Erythroblast (primary cell): ENCODE measurements at regions not wholly inside any gene's neighbourhood (a gene's known extent, or its start where the extent isn't known, plus 50 kb on each side); places are given as distances from the start of the nearest gene placed in this dataset.

Experiments
- GATA1 ChIP-seq: IDR thresholded peaks from 2 replicates; pipeline ENCODE4 v1.6.1; 2011; ENCODE audit warnings: low read depth, mild to moderate bottlenecking, control low read depth, low read length, moderate library complexity
- POLR2A ChIP-seq: IDR thresholded peaks from 2 replicates; pipeline ENCODE4 v1.6.1; 2011; ENCODE audit warnings: mild to moderate bottlenecking, low read length

DNA sequence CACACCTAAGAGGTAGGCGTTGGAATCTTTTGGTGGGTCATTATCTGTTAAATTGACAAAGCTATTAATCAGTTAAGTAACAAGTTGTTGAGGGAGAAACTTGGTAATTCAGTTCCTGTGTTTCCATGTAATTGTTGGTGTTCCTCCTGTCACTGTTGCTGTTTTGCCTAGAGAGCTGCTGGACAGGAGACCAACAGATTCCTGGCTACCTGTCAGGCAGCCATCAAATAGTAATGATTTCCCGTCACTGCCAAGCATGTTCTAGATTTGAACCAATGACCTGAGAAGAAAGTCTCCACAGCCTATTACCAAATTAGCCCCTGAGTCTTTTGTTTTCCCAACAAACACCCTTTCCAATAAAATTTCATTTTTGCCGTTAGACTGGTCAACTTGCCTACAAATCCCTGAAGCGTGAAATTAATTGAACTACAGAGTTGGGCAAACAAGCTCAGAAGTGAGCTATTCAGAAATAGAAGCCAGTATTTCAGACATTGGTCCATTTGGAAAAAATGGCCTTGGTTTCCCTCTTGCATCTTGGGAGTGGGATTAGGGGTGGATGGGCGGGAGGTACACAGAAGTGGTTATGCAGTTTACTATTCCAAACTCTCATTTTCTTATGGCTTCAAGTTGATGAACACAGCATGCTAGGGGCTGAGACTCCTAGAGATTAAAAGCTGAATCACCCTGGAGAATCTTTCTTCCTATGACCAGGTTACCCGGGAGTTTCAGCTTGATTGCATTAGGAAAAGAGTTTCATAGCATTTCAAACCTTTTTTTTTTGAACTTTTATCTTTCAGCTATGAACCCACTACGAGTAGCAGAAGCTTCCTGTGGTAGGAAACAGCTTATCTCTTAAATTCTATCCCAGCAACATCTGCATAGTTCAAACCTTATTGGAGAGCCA lies 262.8 kb upstream of the MAF start:
- no peak for TF ChIP-seq POLR2A
- no peak for TF ChIP-seq GATA1
